ENCODE measurements at regions not wholly inside any gene's neighbourhood (a gene's known extent, or its start where the extent isn't known, plus 50 kb on each side); places are given as distances from the start of the nearest gene placed in this dataset.
"Not testable (repeated sequence)": the region's sequence is repeated elsewhere in the genome, so short reads cannot be mapped to it uniquely, and the experiment has no call there.

- BruUV-seq (replicated peaks), result no TSS peak
- TF ChIP-seq CTCF (IDR thresholded peaks at IDR 0.05) (no peak), POLR2AphosphoS5 (IDR thresholded peaks at IDR 0.05; ENCODE audit: low read depth, low read length) (no peak), TCF7L2 (IDR thresholded peaks at IDR 0.05; ENCODE audit: low read depth, low read length) (no peak), SIN3A (IDR thresholded peaks at IDR 0.05; ENCODE audit: borderline replicate concordance, insufficient read depth, low read depth, low read length) (no peak), REST (IDR thresholded peaks at IDR 0.05; ENCODE audit: insufficient read depth in 1 of 2, low read depth in 2 of 2, low read length in 1 of 2) (no peak)
- ChIA-PET POLR2A (no interaction called here), CTCF (no interaction called here)
- no peak for ATAC-seq
- intact Hi-C loops (cut with micrococcal nuclease; ENCODE audit: unreplicated experiment), result no loop called here
- Histone ChIP-seq H3K9me3 (ENCODE audit: control insufficient read depth, insufficient read depth, low read depth, low read length) (no peaks in the 10 kb centered on the region), H3K4me1 (ENCODE audit: control insufficient read depth, insufficient read depth, low read length) (no peaks in the 10 kb centered on the region), H3K36me3 (ENCODE audit: control insufficient read depth, insufficient read depth, low read length) (no peaks in the 10 kb centered on the region), H3K27ac (ENCODE audit: low read length) (no peak overlapping the region), H3K27me3 (ENCODE audit: control insufficient read depth, insufficient read depth, low read length) (no peaks in the 10 kb centered on the region), H3K4me3 (ENCODE audit: low read depth in 2 of 2, low read length in 2 of 2) (no peak overlapping the region)
- no peak for DNase-seq (ENCODE audit: low read depth, low spot score)
- in situ Hi-C loops (cut with HindIII; ENCODE audit: low pct_unique_long_range_greater_than_20kb, low sequenced_read_pairs), result no loop called here
Observed at GRCh38 chr2:150803689-150804398, 316.4 kb upstream of the RND3 start.

- BruUV-seq (replicated peaks), result no TSS peak
- H3K27me3 ChIP-seq (ENCODE audit: control insufficient read depth, insufficient read depth, low read length), result no peaks in the 10 kb centered on the region
- DNase-seq (ENCODE audit: low read depth, low spot score) (no peak), ATAC-seq (no peak)
- no peaks in the 10 kb centered on the region for H3K9me3 ChIP-seq (ENCODE audit: control insufficient read depth, insufficient read depth, low read depth, low read length)
- no peaks in the 10 kb centered on the region for H3K36me3 ChIP-seq (ENCODE audit: control insufficient read depth, insufficient read depth, low read length)
- ChIA-PET CTCF (no interaction called here), POLR2A (no interaction called here)
- intact Hi-C loops (cut with micrococcal nuclease; ENCODE audit: unreplicated experiment) (no loop called here), in situ Hi-C loops (cut with HindIII; ENCODE audit: low pct_unique_long_range_greater_than_20kb, low sequenced_read_pairs) (no loop called here)
- H3K4me3 ChIP-seq (ENCODE audit: low read depth in 2 of 2, low read length in 2 of 2), result no peak overlapping the region
- no peaks in the 10 kb centered on the region for H3K4me1 ChIP-seq (ENCODE audit: control insufficient read depth, insufficient read depth, low read length)
- no peak overlapping the region for H3K27ac ChIP-seq (ENCODE audit: low read length)
- no peak for TF ChIP-seq POLR2AphosphoS5 (IDR thresholded peaks at IDR 0.05; ENCODE audit: low read depth, low read length)
- no peak for TF ChIP-seq SIN3A (IDR thresholded peaks at IDR 0.05; ENCODE audit: borderline replicate concordance, insufficient read depth, low read depth, low read length)
- TF ChIP-seq CTCF (IDR thresholded peaks at IDR 0.05), result no peak
- TF ChIP-seq REST (IDR thresholded peaks at IDR 0.05; ENCODE audit: insufficient read depth in 1 of 2, low read depth in 2 of 2, low read length in 1 of 2), result no peak
- TF ChIP-seq TCF7L2 (IDR thresholded peaks at IDR 0.05; ENCODE audit: low read depth, low read length), result no peak
Observed at GRCh38 chr2:150802635-150803034, 315.2 kb upstream of the RND3 start.

GRCh38 chr2:150796236-150796635, 308.8 kb upstream of the RND3 start:
- H3K27me3 ChIP-seq (ENCODE audit: control insufficient read depth, insufficient read depth, low read length); ATAC-seq; BruUV-seq (replicated peaks); H3K9me3 ChIP-seq (ENCODE audit: control insufficient read depth, insufficient read depth, low read depth, low read length); H3K4me1 ChIP-seq (ENCODE audit: control insufficient read depth, insufficient read depth, low read length); H3K27ac ChIP-seq (ENCODE audit: low read length); POLR2A ChIA-PET; DNase-seq (ENCODE audit: low read depth, low spot score); H3K36me3 ChIP-seq (ENCODE audit: control insufficient read depth, insufficient read depth, low read length); intact Hi-C loops (cut with micrococcal nuclease; ENCODE audit: unreplicated experiment); H3K4me3 ChIP-seq (ENCODE audit: low read depth in 2 of 2, low read length in 2 of 2); in situ Hi-C loops (cut with HindIII; ENCODE audit: low pct_unique_long_range_greater_than_20kb, low sequenced_read_pairs); CTCF ChIA-PET: not testable (repeated sequence)
